NOMO-1 treated with dmso at 0.1 percent for 144 hours (cell line): ENCODE measurements at regions not wholly inside any gene's neighbourhood (a gene's known extent, or its start where the extent isn't known, plus 50 kb on each side); places are given as distances from the start of the nearest gene placed in this dataset.

Experiments used
- DNase-seq: peaks from one replicate; lab custom pipeline; 2025; ENCODE audit not compliant: unreplicated experiment; lab: John Stamatoyannopoulos, UW

GRCh38 chrX:26411045-26411444, 195.1 kb downstream of the MAGEB5 start:
- no peak for DNase-seq

GRCh38 chrX:26409636-26410035, 193.7 kb downstream of the MAGEB5 start:
- DNase-seq = no peak

GRCh38 chrX:26387906-26388305, 171.9 kb downstream of the MAGEB5 start:
- no peak for DNase-seq

DNA sequence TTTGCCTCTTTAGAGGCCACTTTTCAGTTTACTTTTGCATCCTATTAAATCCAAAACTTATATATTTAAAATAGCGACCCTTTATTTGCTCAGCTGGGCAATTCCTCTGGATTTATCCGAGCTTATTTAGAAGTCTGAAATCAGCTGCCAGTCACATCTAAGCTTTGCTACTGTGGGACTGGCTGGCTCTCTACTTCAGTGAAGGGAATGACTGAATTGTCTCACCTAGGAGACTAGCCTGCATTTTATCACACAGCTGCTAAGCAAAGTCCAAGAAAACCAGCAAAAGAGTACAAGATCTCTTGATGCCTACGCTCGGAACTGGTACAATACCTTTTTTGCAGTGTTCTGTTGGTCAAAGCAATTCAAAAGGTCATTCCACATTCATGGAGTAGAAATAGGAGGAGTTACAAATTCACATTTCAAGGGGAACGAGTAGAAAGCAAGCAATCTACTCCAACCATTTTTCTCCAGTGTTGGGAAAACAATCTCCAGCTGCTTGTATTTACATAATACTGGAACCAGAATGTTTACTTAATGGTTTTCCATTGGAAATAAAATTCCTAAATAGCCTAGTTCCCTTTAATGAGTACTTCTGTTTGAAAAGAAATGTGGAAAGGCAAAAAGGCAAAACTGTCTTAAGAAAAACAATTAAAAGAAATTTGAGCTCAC, 160.2 kb downstream of the MAGEB5 start:
- DNase-seq = no peak

GRCh38 chrX:26375346-26375745, 159.4 kb downstream of the MAGEB5 start:
- no peak for DNase-seq

DNA sequence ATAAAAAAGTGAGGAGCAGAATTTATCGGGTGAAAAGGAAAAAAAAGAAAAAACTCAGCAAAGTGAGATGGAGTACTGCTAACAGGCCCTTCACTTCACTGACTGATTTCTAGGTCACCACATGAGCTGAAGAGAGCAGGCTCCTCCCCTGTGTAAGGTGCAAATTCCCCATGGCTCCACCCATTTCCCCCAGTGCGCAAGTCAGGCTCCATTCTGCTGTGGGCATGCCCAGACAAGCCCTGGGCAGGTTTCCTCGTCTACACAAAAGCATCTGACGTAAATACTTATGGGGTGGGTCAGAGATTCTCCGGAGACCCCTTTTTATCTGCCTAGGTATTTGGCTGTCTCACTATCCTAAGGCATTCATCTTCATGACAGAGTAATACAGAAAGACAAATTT, 157.9 kb downstream of the MAGEB5 start:
- no peak for DNase-seq

DNA sequence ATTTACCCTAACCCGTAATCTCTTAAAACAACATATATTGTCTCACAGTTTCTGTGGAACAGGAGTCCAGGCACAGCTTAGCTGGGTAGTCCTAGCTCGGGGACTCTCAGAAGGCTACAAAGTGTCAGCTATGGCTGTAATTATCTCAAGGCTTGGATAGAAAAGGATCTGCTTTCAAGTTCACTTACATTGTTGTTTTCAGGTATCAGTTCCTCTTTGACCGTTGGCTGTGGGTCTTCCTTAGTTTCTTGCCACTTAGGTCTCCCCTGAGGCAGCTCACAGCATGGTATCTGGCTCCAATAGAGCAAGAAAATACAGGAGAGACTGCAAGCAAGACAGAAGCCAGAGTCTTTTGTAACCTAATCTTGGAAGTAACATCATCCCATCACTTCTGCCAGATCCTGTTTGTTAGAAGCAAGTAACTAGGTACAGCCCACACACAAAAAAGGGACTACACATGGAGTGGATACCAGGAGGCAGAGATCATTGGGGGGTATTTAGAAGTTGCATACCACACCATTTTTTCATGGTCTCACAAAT, 137.0 kb downstream of the MAGEB5 start:
- no peak for DNase-seq

DNA sequence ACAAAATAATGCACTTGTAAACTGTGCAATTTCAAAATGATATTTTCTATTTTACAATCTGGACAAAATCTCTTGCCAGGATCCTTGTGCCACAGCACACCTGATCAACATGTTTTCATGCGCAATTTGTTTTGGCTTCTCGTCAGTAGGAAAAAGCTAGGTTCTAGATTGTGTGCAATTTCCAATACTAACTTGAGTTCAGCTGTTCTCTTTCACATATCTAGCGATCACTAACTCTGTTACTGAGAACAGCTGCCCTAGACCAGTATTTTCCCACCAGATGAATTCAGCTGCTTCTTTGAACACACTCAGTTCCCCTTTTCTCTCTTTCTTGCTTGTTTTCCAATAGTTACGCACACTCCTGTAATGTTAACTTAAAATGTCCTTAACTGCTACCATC, 131.2 kb downstream of the MAGEB5 start:
- no peak for DNase-seq

DNA sequence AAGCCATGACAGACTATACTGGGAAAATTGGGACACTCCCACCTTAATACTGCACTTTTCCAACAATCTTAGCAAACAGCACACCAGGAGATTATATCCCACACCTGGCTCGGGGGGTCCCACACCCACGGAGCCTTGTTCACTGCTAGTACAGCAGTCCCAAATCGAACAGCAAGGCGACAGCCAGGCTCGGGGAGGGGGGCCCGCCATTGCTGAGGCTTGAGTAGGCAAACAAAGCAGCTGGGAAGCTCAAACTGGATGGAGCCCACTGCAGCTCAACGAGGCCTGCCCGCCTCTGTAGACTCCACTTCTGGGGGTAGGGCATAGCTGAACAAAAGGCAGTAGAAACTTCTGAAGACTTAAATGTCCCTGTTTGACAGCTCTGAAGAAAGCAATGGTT, 118.3 kb downstream of the MAGEB5 start:
- DNase-seq = no peak

DNA sequence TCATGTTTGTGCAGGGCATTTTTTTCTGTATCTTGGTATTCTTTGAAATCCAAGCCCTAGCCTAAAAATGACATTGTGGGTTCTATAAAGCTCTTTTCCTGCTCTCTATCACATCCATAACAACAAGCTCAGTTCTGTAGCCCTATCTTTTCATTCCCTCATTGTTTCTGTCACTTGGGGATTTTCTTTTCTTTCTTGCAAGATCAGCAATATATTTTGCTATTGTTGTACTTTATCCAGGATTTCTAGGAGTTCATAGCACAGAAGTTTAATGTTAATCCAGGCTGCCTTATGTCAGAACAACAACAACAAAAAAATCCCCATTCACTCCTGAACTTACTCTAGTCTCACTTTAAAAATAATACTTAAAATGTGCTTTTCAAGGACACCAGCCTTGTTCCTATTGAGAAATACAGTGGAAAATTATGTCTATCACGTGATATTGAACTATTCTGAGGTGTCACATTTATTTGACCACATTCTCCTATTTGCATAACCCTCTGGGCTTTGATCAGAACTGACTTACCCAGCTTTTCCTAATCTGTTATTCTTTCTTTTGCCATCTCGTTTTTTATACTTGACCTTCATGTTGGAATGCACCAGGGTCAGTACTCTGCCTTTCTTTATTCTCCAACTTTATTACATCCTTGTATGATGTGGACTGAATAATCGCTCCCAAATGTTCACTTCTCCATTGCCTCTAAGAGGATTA, 112.8 kb downstream of the MAGEB5 start:
- no peak for DNase-seq

GRCh38 chrX:26309262-26309661, 93.3 kb downstream of the MAGEB5 start:
- DNase-seq = no peak

GRCh38 chrX:26295425-26295824, 79.5 kb downstream of the MAGEB5 start:
- DNase-seq = no peak

DNA sequence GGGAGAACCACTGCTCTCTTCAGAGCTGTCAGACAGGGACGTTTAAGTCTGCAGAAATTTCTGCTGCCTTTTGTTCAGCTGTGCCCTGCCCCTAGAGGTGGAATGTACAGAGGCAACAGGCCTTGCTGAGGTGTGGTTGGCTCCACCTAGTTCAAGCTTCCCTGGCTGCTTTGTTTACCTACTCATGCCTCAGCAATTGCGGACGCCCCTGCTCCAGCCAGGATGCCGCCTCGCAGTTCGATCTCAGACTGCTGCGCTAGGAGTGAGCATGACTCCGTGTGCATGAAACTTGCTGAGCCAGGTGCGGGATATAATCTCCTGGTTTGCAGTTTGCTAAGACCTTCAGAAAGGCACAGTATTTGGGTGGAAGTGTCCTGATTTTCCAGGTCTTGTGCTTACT, 70.9 kb downstream of the MAGEB5 start:
- DNase-seq = no peak
